Ovary (tissue), 3 donors: ENCODE measurements at regions not wholly inside any gene's neighbourhood (a gene's known extent, or its start where the extent isn't known, plus 50 kb on each side); places are given as distances from the start of the nearest gene placed in this dataset.

Experiments used
- CTCF ChIP-seq, 3 donors: fragments of 450-650 bp in 2 of 3; fragments of 200-600 bp in 1 of 3; IDR thresholded peaks; one replicate each; pipeline versions ENCODE4 v1.5.1 to v1.8.0; 2016 to 2022; ENCODE audit warnings: antibody characterized with exemption in 3 of 3, mild to moderate bottlenecking in 1 of 3
- POLR2A ChIP-seq: fragments of 450-650 bp; IDR thresholded peaks from one replicate; pipeline ENCODE4 v1.6.1; 2017; ENCODE audit warnings: antibody characterized with exemption, mild to moderate bottlenecking, moderate library complexity
- donor health status: DM: no; HTN: no; CAD: no.

- TF ChIP-seq POLR2A (no peak), CTCF (IDR thresholded peaks at IDR 0.05) (no peak)
These were observed 175.1 kb upstream of the KIT start for GRCh38 chr4:54482529-54483200.
